ENCODE measurements at regions not wholly inside any gene's neighbourhood (a gene's known extent, or its start where the extent isn't known, plus 50 kb on each side); places are given as distances from the start of the nearest gene placed in this dataset.

DNA sequence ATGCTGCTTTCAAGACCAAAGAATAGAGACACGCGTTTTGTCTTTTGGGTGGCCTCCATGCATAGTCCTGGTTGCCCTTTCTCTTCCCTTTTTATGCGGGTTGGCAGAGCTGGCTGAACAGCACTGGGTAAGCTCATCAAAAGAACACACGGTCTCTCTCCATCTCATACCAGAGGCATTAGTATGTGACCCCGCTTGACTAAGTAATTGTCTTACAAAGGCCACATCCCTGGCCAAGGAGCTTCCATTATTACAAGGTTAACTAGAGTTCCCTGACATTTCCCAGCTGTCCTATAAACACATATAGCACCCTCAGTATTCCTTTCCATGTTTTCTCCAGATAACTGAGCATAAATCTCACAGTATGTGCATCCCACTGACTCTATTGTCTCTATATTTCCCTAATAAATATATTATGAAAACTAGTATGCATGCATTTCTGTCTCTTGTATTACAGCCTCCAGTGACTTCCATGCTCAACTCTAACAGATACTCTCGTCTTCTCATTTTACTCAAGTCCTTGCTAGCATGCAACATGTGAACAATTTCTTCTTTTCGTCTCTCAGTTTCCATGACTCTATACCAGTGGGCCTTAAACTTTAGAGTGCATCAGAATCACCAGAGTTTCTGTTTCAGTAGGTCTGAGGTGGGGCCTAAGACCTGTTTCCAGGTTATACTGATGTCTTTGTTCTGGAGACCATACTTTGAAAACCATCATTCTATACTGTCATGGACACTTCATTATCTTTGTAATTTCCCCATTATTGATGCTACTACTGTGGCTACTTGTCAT is 247.7 kb upstream of the ARSJ start:
- no peak for TF ChIP-seq CTCF (IDR thresholded peaks at IDR 0.05)
- no peak for TF ChIP-seq POLR2AphosphoS5 (IDR thresholded peaks at IDR 0.05)
